ENCODE measurements at regions not wholly inside any gene's neighbourhood (a gene's known extent, or its start where the extent isn't known, plus 50 kb on each side); places are given as distances from the start of the nearest gene placed in this dataset.

GRCh38 chr1:112040891-112041740, 51.6 kb upstream of the KCND3 start:
- DNase-seq (no peak), ATAC-seq (no peak)
- Histone ChIP-seq H3K27me3 (ENCODE audit: control insufficient read depth, insufficient read depth, low read length) (no peaks in the 10 kb centered on the region), H3K36me3 (ENCODE audit: control insufficient read depth, insufficient read depth, low read length) (no peaks in the 10 kb centered on the region), H3K27ac (ENCODE audit: low read length) (no peak overlapping the region), H3K9me3 (ENCODE audit: control insufficient read depth, insufficient read depth, low read length) (no peaks in the 10 kb centered on the region), H3K4me1 (ENCODE audit: control insufficient read depth, insufficient read depth, low read length) (no peaks in the 10 kb centered on the region), H3K4me3 (ENCODE audit: low read length) (no peak overlapping the region)
- intact Hi-C loops (cut with micrococcal nuclease), result no loop called here
- Mint-ChIP-seq H3K27ac (no peak overlapping the region), H3K9me3 (no peaks in the 10 kb centered on the region), H3K27me3 (ENCODE audit: low read depth in 2 of 2) (peaks cover 10 to 19% of the 10 kb centered on the region in 2 donors), H3K4me1 (no peaks in the 10 kb centered on the region), H3K4me3 (no peak overlapping the region), H3K36me3 (no peaks in the 10 kb centered on the region)
- 37% methylated on average over 6 of the region's 7 CpGs for WGBS (ENCODE audit: insufficient coverage)
- TF ChIP-seq CTCF (IDR thresholded peaks at IDR 0.05), result no peak

- Mint-ChIP-seq H3K4me1 (no peaks in the 10 kb centered on the region), H3K9me3 (no peaks in the 10 kb centered on the region), H3K4me3 (no peak overlapping the region), H3K27ac (no peak overlapping the region), H3K36me3 (no peaks in the 10 kb centered on the region), H3K27me3 (ENCODE audit: low read depth in 2 of 2) (peaks cover 13 to 28% of the 10 kb centered on the region in 2 donors)
- no peaks in the 10 kb centered on the region for H3K36me3 ChIP-seq (ENCODE audit: control insufficient read depth, insufficient read depth, low read length)
- no peaks in the 10 kb centered on the region for H3K27me3 ChIP-seq (ENCODE audit: control insufficient read depth, insufficient read depth, low read length)
- intact Hi-C loops (cut with micrococcal nuclease), result no loop called here
- H3K4me3 ChIP-seq (ENCODE audit: low read length), result no peak overlapping the region
- TF ChIP-seq CTCF (IDR thresholded peaks at IDR 0.05), result no peak
- H3K4me1 ChIP-seq (ENCODE audit: control insufficient read depth, insufficient read depth, low read length), result no peaks in the 10 kb centered on the region
- DNase-seq (no peak), ATAC-seq (no peak)
- H3K27ac ChIP-seq (ENCODE audit: low read length), result no peak overlapping the region
- H3K9me3 ChIP-seq (ENCODE audit: control insufficient read depth, insufficient read depth, low read length), result no peaks in the 10 kb centered on the region
These were observed 54.4 kb upstream of the KCND3 start for GRCh38 chr1:112043901-112044300.

GRCh38 chr1:112044745-112045144, 55.3 kb upstream of the KCND3 start:
- no peak for TF ChIP-seq CTCF (IDR thresholded peaks at IDR 0.05)

GRCh38 chr1:112046630-112047029, 57.2 kb upstream of the KCND3 start:
- Histone ChIP-seq H3K27ac (ENCODE audit: low read length) (no peak overlapping the region), H3K27me3 (ENCODE audit: control insufficient read depth, insufficient read depth, low read length) (no peaks in the 10 kb centered on the region), H3K4me1 (ENCODE audit: control insufficient read depth, insufficient read depth, low read length) (no peaks in the 10 kb centered on the region), H3K4me3 (ENCODE audit: low read length) (no peak overlapping the region), H3K36me3 (ENCODE audit: control insufficient read depth, insufficient read depth, low read length) (no peaks in the 10 kb centered on the region), H3K9me3 (ENCODE audit: control insufficient read depth, insufficient read depth, low read length) (no peaks in the 10 kb centered on the region)
- H3K9me3 Mint-ChIP-seq, result no peaks in the 10 kb centered on the region
- no peak for TF ChIP-seq CTCF (IDR thresholded peaks at IDR 0.05)
- no peak overlapping the region for H3K27ac Mint-ChIP-seq
- DNase-seq, result no peak
- no peaks in the 10 kb centered on the region for H3K36me3 Mint-ChIP-seq
- 90% methylated on average over 2 of the region's 2 CpGs for WGBS (ENCODE audit: insufficient coverage)
- H3K4me3 Mint-ChIP-seq, result no peak overlapping the region
- no peak for ATAC-seq
- H3K4me1 Mint-ChIP-seq, result no peaks in the 10 kb centered on the region
- intact Hi-C loops (cut with micrococcal nuclease), result no loop called here
- H3K27me3 Mint-ChIP-seq (ENCODE audit: low read depth in 2 of 2), result peaks cover 19 to 40% of the 10 kb centered on the region in 2 donors

More at GRCh38 chr1:112044745-112045144, 55.3 kb upstream of the KCND3 start:
- no peaks in the 10 kb centered on the region for H3K27me3 ChIP-seq (ENCODE audit: control insufficient read depth, insufficient read depth, low read length)
- H3K4me1 Mint-ChIP-seq, result no peaks in the 10 kb centered on the region
- H3K36me3 Mint-ChIP-seq, result no peaks in the 10 kb centered on the region
- no peaks in the 10 kb centered on the region for H3K4me1 ChIP-seq (ENCODE audit: control insufficient read depth, insufficient read depth, low read length)
- H3K36me3 ChIP-seq (ENCODE audit: control insufficient read depth, insufficient read depth, low read length), result no peaks in the 10 kb centered on the region
- WGBS (ENCODE audit: insufficient coverage), result 86% methylated on average over 3 of the region's 3 CpGs
- DNase-seq (no peak), ATAC-seq (no peak)
- no peak overlapping the region for H3K4me3 ChIP-seq (ENCODE audit: low read length)
- H3K27me3 Mint-ChIP-seq (ENCODE audit: low read depth in 2 of 2), result peaks cover 13 to 28% of the 10 kb centered on the region in 2 donors
- no peak overlapping the region for H3K27ac Mint-ChIP-seq
- intact Hi-C loops (cut with micrococcal nuclease), result no loop called here
- no peak overlapping the region for H3K4me3 Mint-ChIP-seq
- H3K27ac ChIP-seq (ENCODE audit: low read length), result no peak overlapping the region
- no peaks in the 10 kb centered on the region for H3K9me3 Mint-ChIP-seq
- no peaks in the 10 kb centered on the region for H3K9me3 ChIP-seq (ENCODE audit: control insufficient read depth, insufficient read depth, low read length)

Data from natural killer cell (primary cell).